ENCODE measurements at regions not wholly inside any gene's neighbourhood (a gene's known extent, or its start where the extent isn't known, plus 50 kb on each side); places are given as distances from the start of the nearest gene placed in this dataset.

- Mint-ChIP-seq H3K27ac (no peak overlapping the region), H3K27me3 (ENCODE audit: low read depth in 3 of 3) (peaks cover 0 to 2% (median 0%) of the 10 kb centered on the region in 3 donors), H3K36me3 (no peaks in the 10 kb centered on the region), H3K4me1 (no peaks in the 10 kb centered on the region), H3K9me3 (peaks cover 0 to 2% (median 0%) of the 10 kb centered on the region in 7 donors), H3K4me3 (no peak overlapping the region)
- Histone ChIP-seq H3K27ac (ENCODE audit: low read depth in 1 of 2, low read length in 2 of 2) (no peak overlapping the region), H3K4me1 (ENCODE audit: control insufficient read depth in 1 of 2, insufficient read depth in 2 of 2, low read length in 2 of 2) (no peaks in the 10 kb centered on the region), H3K36me3 (replicated peaks in 1 of 2; ENCODE audit: control insufficient read depth in 1 of 2, insufficient read depth in 2 of 2, low read length in 2 of 2) (no peaks in the 10 kb centered on the region), H3K4me2 (replicated peaks; ENCODE audit: extremely low read depth, low read length, poor library complexity, severe bottlenecking) (no peak overlapping the region), H3K9ac (ENCODE audit: insufficient read depth, low read length, poor library complexity, severe bottlenecking) (no peak overlapping the region), H2AFZ (ENCODE audit: insufficient read depth, low read depth, low read length, poor library complexity, severe bottlenecking) (no peak overlapping the region), H3K9me3 (replicated peaks in 1 of 2; ENCODE audit: control insufficient read depth in 1 of 2, insufficient read depth in 1 of 2, low read length in 2 of 2) (no peaks in the 10 kb centered on the region), H3K27me3 (ENCODE audit: control insufficient read depth in 2 of 2, insufficient read depth in 2 of 2, low read length in 2 of 2) (no peaks in the 10 kb centered on the region), H3K79me2 (ENCODE audit: insufficient read depth, low read length) (no peaks in the 10 kb centered on the region), H4K20me1 (ENCODE audit: insufficient read depth, low read length) (no peaks in the 10 kb centered on the region), H3K4me3 (replicated peaks in 1 of 3; ENCODE audit: low read depth in 2 of 3, low read length in 3 of 3) (no peak overlapping the region)
- TF ChIP-seq, protein P1, sequence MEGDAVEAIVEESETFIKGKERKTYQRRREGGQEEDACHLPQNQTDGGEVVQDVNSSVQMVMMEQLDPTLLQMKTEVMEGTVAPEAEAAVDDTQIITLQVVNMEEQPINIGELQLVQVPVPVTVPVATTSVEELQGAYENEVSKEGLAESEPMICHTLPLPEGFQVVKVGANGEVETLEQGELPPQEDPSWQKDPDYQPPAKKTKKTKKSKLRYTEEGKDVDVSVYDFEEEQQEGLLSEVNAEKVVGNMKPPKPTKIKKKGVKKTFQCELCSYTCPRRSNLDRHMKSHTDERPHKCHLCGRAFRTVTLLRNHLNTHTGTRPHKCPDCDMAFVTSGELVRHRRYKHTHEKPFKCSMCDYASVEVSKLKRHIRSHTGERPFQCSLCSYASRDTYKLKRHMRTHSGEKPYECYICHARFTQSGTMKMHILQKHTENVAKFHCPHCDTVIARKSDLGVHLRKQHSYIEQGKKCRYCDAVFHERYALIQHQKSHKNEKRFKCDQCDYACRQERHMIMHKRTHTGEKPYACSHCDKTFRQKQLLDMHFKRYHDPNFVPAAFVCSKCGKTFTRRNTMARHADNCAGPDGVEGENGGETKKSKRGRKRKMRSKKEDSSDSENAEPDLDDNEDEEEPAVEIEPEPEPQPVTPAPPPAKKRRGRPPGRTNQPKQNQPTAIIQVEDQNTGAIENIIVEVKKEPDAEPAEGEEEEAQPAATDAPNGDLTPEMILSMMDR (IDR thresholded peaks at IDR 0.05), result no peak
- 90% methylated on average over 1 of the region's 5 CpGs for WGBS (ENCODE audit: insufficient coverage)
- DNase-seq, result no peak
- intact Hi-C loops (cut with micrococcal nuclease), result no loop called here
Observed at GRCh38 chr5:168066536-168067208, 224.8 kb upstream of the WWC1 start.

DNA sequence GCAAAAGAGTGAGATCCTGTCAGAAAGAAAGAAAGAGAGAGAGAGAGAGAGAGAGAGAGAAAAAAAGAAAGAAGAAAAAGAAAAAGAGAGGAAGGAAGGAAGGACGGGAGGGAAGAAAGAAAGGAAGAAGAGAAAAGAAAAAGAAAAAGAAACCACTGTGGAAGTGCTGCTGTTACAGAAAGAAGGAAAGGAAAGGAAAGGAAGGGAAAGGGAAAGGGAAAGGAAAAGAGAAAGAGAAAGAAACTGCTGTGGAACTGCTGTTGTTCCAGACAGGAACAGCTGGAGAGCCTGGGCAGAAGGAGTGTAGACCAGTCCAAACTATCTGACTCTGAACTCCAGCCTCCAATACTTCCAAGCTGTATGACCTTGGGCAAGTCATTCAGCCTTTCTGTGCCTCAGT is 220.7 kb upstream of the WWC1 start:
- 100% methylated on average over 1 of the region's 1 CpG for WGBS (ENCODE audit: insufficient coverage)
- Mint-ChIP-seq H3K4me3 (no peak overlapping the region), H3K36me3 (no peaks in the 10 kb centered on the region), H3K4me1 (no peaks in the 10 kb centered on the region), H3K9me3 (no peaks in the 10 kb centered on the region), H3K27ac (no peak overlapping the region), H3K27me3 (ENCODE audit: low read depth in 3 of 3) (peaks cover 0 to 8% (median 2%) of the 10 kb centered on the region in 3 donors)
- no peaks in the 10 kb centered on the region for H3K9me3 ChIP-seq (replicated peaks in 1 of 2; ENCODE audit: control insufficient read depth in 1 of 2, insufficient read depth in 1 of 2, low read length in 2 of 2)
- DNase-seq, result no peak
- no peaks in the 10 kb centered on the region for H3K4me1 ChIP-seq (ENCODE audit: control insufficient read depth in 1 of 2, insufficient read depth in 2 of 2, low read length in 2 of 2)
- no peak overlapping the region for H3K27ac ChIP-seq (ENCODE audit: low read depth in 1 of 2, low read length in 2 of 2)
- no peak overlapping the region for H2AFZ ChIP-seq (ENCODE audit: insufficient read depth, low read depth, low read length, poor library complexity, severe bottlenecking)
- TF ChIP-seq, protein P1 (IDR thresholded peaks at IDR 0.05), result no peak
- no peak overlapping the region for H3K4me3 ChIP-seq (replicated peaks in 1 of 3; ENCODE audit: low read depth in 2 of 3, low read length in 3 of 3)
- H4K20me1 ChIP-seq (ENCODE audit: insufficient read depth, low read length), result no peaks in the 10 kb centered on the region
- H3K4me2 ChIP-seq (replicated peaks; ENCODE audit: extremely low read depth, low read length, poor library complexity, severe bottlenecking), result no peak overlapping the region
- no peaks in the 10 kb centered on the region for H3K36me3 ChIP-seq (replicated peaks in 1 of 2; ENCODE audit: control insufficient read depth in 1 of 2, insufficient read depth in 2 of 2, low read length in 2 of 2)
- no peak overlapping the region for H3K9ac ChIP-seq (ENCODE audit: insufficient read depth, low read length, poor library complexity, severe bottlenecking)
- no peaks in the 10 kb centered on the region for H3K27me3 ChIP-seq (ENCODE audit: control insufficient read depth in 2 of 2, insufficient read depth in 2 of 2, low read length in 2 of 2)
- no peaks in the 10 kb centered on the region for H3K79me2 ChIP-seq (ENCODE audit: insufficient read depth, low read length)
- intact Hi-C loops (cut with micrococcal nuclease), result no loop called here

Data from CD14-positive monocyte (primary cell).